GM18498 (cell line): ENCODE measurements at regions not wholly inside any gene's neighbourhood (a gene's known extent, or its start where the extent isn't known, plus 50 kb on each side); places are given as distances from the start of the nearest gene placed in this dataset.
"Not testable (repeated sequence)": the region's sequence is repeated elsewhere in the genome, so short reads cannot be mapped to it uniquely, and the experiment has no call there.

Experiments
- ATAC-seq: cut with Tn5 transposase; IDR thresholded peaks from one replicate; pipeline ENCODE4 v1.9.1; 2021; ENCODE audit warnings: mild to moderate bottlenecking, moderate library complexity; ENCODE audit not compliant: unreplicated experiment

DNA sequence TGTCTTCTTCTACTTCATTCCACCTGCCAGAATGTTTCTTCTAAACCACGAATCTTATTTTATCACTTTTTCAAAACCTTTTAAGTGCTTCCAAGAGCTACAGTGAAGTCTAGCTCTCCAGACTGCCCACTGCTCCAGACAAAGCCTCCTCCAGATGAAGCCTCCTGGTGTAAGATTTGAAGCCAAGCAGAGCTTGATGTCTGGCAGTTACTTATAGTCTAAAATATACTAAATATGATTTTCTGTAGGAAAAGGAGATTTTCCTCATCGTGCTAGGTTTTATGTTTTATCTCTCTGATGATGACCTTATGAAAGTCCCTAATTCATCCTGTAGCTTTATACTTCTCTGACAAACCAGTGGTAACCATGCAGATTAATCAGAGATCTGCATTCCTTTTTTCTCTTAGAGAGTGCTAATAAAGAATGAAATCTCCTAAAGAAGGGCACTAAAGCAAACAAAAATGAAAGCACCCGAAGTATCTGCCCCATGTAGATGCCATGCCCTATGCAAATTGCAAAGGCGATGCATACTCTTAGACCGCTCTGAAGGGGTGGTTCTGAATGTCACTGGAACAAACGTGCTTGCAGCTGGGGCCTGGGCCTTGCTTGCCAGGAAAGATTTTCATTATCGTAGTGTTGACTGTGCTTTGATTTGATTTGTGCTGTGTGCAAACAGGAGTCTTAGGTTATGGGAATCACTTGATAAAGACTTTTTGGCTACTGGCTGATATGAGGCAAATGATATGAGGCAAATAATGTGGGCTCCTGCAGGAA lies 314.2 kb downstream of the PID1 start:
- no peak for ATAC-seq

DNA sequence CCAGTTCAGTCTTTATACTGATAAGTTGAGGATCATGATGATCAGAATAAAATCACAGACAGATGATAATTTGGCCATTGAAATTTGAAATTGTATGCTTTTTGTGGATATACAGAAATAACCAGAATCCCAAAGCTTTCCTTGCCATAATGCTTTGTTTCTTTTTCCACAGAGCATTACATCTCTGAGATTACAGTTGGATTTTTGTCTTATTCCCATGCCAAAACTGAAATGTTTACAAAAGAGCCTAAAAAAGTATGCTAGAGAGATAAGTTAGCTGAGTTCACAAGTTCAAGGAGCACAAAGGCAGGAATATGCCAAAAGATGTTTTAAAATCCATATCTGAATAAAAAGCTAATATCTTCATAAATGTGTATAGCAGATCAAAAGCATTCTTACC lies 321.3 kb downstream of the PID1 start:
- ATAC-seq, result no peak

DNA sequence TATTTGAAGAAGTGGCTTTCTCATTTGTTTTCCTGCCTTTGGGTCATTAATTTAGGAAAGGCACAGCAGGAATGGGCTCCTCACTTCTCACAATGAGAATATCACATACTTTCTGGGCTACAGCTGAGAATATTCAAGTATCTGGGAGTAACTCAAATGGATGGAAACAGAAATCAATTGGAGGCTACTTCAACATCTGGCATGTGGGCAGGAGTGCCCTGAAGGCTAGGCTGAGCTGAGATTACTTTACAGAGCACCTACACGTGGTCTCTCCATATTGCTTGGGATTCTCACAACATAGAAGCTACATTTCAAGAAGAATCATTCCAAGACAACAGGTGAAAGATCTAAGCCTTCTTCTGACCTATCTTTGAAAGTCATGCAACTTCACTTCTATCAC lies 325.4 kb downstream of the PID1 start:
- ATAC-seq, result no peak

- no peak for ATAC-seq
These were observed 328.2 kb downstream of the PID1 start for GRCh38 chr2:228942856-228943255.

DNA sequence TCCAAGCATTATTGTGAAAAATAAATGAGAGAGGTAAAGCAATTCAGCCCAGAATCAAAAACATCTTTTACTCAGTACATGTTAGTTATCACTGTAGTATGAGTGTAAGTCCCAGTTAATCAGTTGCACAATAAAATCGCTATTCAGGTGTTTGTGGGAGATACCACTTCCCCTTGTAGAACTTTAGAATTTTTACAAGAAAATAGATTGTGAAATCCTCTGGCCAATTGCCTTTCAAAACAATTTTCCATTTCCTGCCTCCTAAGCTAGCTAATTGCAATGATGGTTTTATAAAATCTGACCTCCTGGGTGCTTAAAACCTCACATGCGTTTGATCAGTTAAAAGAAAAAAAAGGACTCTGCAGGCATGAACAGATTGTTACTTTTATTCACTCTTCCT lies 332.5 kb downstream of the PID1 start:
- ATAC-seq, result no peak

GRCh38 chr2:228927028-228928010 lies 343.8 kb downstream of the PID1 start:
- no peak for ATAC-seq

GRCh38 chr2:228919808-228920207 lies 351.3 kb downstream of the PID1 start:
- ATAC-seq, result no peak

GRCh38 chr2:228917220-228917619 lies 353.9 kb downstream of the PID1 start:
- ATAC-seq, result no peak

- ATAC-seq, result no peak
These were observed 354.5 kb downstream of the PID1 start for GRCh38 chr2:228916416-228917090.

DNA sequence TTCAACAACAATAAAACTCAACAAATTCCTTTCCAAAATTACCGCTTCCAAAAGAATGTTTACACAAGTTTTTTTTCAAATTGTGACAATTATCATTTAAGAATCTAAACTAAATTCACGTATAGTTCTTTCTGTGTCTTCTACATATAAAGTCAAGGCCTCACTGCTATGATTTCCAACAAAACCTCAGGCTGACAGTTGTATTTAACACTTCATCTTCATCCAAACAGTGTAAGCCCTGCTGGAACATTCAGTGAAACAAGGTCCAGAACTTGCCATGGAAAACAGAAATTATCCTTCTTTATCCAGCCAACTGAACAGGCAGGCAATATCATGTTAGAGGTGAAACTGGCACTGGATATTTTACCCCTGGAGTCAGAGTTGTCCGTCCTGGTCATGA lies 357.9 kb downstream of the PID1 start:
- ATAC-seq, result no peak

GRCh38 chr2:228910872-228911271 lies 360.2 kb downstream of the PID1 start:
- not testable (repeated sequence) for ATAC-seq

DNA sequence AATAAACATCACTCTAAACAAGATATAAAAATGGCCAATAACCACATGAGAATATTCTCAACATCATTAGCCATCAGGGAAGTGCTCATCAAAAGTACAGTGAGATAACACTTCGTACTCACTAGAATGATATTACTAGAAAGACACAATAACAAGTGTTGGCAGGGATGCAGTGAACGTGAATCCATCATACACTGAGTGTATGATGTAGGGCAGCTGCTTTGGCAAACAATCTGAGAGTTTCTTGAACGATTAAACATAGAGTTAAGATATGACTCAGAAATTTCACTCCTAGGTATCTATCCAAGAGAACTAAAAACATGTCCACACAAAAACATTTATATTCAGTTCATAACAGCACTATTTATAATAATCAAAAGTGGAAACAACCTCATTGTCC lies 368.9 kb downstream of the PID1 start:
- ATAC-seq, result no peak

- ATAC-seq, result no peak
These were observed 369.6 kb downstream of the PID1 start for GRCh38 chr2:228901531-228901930.

DNA sequence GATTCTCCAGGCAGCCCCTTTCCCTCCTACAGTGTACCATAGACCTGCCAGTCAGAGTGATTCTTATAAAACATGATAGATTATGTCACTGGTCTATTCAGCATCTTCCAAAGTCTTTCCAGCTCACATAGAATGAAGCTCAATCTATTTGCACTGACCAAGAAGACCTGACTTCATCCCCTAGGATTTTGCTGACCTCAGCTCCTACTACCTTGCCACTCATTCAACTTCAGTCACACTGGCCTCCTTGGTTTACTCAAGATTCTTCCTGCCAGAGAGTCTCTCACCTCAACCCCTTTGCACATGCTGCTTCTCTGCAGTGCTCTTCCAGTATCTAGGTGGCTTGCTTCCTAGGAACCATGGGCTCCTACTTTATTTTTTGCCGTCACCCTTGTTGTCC lies 392.9 kb downstream of the PID1 start:
- ATAC-seq, result no peak

GRCh38 chr2:228876276-228876675 lies 394.8 kb downstream of the PID1 start:
- ATAC-seq, result no peak

DNA sequence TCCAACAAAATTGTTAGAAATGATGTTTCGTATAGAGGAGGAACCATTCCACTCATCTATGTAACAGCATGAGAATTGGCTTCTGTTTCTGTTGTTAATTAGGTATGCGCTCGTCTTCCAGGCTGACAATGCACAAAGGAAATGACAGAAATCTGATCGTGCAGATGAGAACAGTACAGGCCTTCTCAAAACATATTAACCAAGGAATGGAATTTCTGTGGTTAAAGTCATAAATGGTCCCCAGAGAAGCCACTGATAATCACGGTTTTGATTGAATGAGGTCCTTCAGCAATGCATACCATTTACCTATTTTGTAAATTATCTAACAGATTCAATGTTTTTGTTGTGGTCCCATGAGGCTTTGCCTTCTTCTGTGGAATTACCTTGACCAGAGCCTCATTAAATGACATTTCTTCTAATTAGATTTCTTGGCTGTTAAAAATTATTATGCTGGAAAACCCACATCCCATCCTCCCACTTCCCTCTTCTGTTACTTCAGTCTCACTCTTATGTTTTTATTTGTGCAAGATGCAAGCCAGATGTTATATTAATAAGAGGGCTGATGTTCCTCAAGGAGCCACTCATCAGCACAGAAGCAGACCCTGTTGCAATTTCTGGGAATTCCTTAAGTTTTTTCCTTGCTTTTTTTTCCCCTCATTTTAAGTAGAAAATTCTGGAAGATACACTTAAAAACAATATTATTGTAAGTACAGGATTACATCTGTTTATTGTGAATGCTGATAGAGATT lies 395.8 kb downstream of the PID1 start:
- no peak for ATAC-seq

DNA sequence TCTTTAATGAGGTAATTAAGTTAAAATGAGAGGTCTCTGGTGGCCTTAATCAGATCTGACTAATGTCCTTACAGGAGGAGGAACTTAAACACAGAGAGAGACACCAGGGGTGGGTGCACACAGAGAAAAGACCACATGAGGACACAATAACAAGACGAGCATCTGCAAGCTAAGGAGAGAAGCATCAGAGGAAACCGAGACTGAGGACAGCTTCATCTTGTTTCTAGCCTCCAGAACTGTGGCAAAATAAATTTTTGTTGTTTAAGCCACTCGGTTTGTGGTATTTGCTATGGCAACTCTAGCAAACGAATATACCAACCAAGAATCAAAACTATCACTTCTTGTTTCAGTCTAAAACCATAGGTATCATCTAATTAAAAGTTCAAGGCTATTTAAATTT lies 400.1 kb downstream of the PID1 start:
- no peak for ATAC-seq

- no peak for ATAC-seq
These were observed 401.3 kb downstream of the PID1 start for GRCh38 chr2:228869636-228870264.

GRCh38 chr2:228867406-228867805 lies 403.7 kb downstream of the PID1 start:
- no peak for ATAC-seq

DNA sequence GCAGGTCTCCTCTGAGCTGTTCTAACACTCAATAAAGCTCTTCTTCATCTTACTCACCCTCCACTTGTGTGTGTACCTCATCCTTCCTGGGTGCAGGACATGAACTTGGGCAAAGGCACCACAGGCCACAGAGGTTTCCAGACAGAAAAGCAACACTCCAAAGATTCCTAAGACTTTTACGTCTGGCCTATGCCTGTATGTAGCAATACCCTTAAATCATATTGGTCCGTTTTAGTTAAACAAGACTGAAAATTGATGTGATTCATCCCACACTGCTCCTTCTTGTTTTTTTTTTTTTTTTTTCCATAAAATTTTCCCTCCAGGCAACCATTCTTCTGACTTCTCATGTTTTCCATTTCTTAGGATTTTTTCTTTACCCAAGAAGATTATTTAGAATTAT lies 404.3 kb downstream of the PID1 start:
- no peak for ATAC-seq
